Thoracic aorta (tissue), 2 donors: ENCODE measurements at regions not wholly inside any gene's neighbourhood (a gene's known extent, or its start where the extent isn't known, plus 50 kb on each side); places are given as distances from the start of the nearest gene placed in this dataset.

Experiments used
- ATAC-seq: fragments of 150-250 bp; one replicate; pipeline ENCODE4 v1.8.0; 2017; ENCODE audit warnings: low read depth; ENCODE audit not compliant: insufficient number of reproducible peaks, low FRiP score
- DNase-seq: peaks from one replicate; pipeline ENCODE4 v3.0.0-alpha.2; 2020; ENCODE audit warnings: low spot score
- H3K27ac ChIP-seq, 2 donors: fragments of 200-600 bp; sonication (generic); 1 replicate in 1 of 2; 2 replicates in 1 of 2; pipeline ENCODE4 v1.5.1; 2016; ENCODE audit warnings: mild to moderate bottlenecking in 2 of 2, moderate library complexity in 2 of 2
- H3K27me3 ChIP-seq: fragments of 200-600 bp; sonication (generic); replicated peaks from 2 replicates; pipeline ENCODE4 v1.6.0; 2016; ENCODE audit warnings: mild to moderate bottlenecking; ENCODE audit not compliant: insufficient read depth
- H3K36me3 ChIP-seq: fragments of 200-600 bp; sonication (generic); one replicate; pipeline ENCODE4 v1.5.1; 2016
- H3K4me1 ChIP-seq, 2 donors: fragments of 200-600 bp; sonication (generic); 1 replicate in 1 of 2; 2 replicates in 1 of 2; pipeline versions ENCODE4 v1.5.1 to v1.6.0; 2016; ENCODE audit warnings: low read depth in 2 of 2, mild to moderate bottlenecking in 1 of 2; ENCODE audit not compliant: control insufficient read depth in 1 of 2
- H3K4me3 ChIP-seq: fragments of 200-600 bp; sonication (generic); 2 replicates; pipeline ENCODE4 v1.5.1; 2016; ENCODE audit warnings: mild to moderate bottlenecking
- H3K9me3 ChIP-seq: fragments of 200-600 bp; sonication (generic); 2 replicates; pipeline ENCODE4 v1.5.1; 2016
- CTCF ChIP-seq: fragments of 200-600 bp; sonication (generic); IDR thresholded peaks from one replicate; pipeline ENCODE4 v1.5.1; 2019; ENCODE audit warnings: antibody characterized with exemption

- no peak overlapping the region for H3K27ac ChIP-seq
- no peaks in the 10 kb centered on the region for H3K27me3 ChIP-seq
- H3K4me1 ChIP-seq, result no peaks in the 10 kb centered on the region
- DNase-seq (no peak), ATAC-seq (no peak)
- no peaks in the 10 kb centered on the region for H3K9me3 ChIP-seq
- no peak for TF ChIP-seq CTCF
- no peak overlapping the region for H3K4me3 ChIP-seq
- no peaks in the 10 kb centered on the region for H3K36me3 ChIP-seq
These were observed 73.3 kb upstream of the LRIG1 start for GRCh38 chr3:66574091-66574490.

GRCh38 chr3:66577426-66578203 lies 76.8 kb upstream of the LRIG1 start:
- ATAC-seq, result no peak

GRCh38 chr3:66581256-66581655 lies 80.4 kb upstream of the LRIG1 start:
- ATAC-seq (no peak), DNase-seq (no peak)
- Histone ChIP-seq H3K36me3 (no peaks in the 10 kb centered on the region), H3K4me1 (no peaks in the 10 kb centered on the region), H3K27me3 (no peaks in the 10 kb centered on the region), H3K9me3 (no peaks in the 10 kb centered on the region), H3K4me3 (no peak overlapping the region), H3K27ac (no peak overlapping the region)
- no peak for TF ChIP-seq CTCF

More at GRCh38 chr3:66577426-66578203, 76.8 kb upstream of the LRIG1 start:
- no peak for TF ChIP-seq CTCF
- Histone ChIP-seq H3K36me3 (no peaks in the 10 kb centered on the region), H3K4me1 (no peaks in the 10 kb centered on the region), H3K27ac (no peak overlapping the region), H3K9me3 (no peaks in the 10 kb centered on the region), H3K27me3 (no peaks in the 10 kb centered on the region), H3K4me3 (no peak overlapping the region)
- DNase-seq, result no peak

- Histone ChIP-seq H3K4me1 (no peaks in the 10 kb centered on the region), H3K4me3 (no peak overlapping the region), H3K27me3 (no peaks in the 10 kb centered on the region), H3K9me3 (no peaks in the 10 kb centered on the region), H3K36me3 (no peaks in the 10 kb centered on the region), H3K27ac (no peak overlapping the region)
- DNase-seq (no peak), ATAC-seq (no peak)
- no peak for TF ChIP-seq CTCF
These were observed 82.0 kb upstream of the LRIG1 start for GRCh38 chr3:66582721-66583423.

GRCh38 chr3:66583424-66584040 lies 82.7 kb upstream of the LRIG1 start:
- Histone ChIP-seq H3K36me3 (no peaks in the 10 kb centered on the region), H3K4me3 (no peak overlapping the region)

More at GRCh38 chr3:66583424-66584040, 82.7 kb upstream of the LRIG1 start:
- no peak for TF ChIP-seq CTCF
- Histone ChIP-seq H3K27me3 (no peaks in the 10 kb centered on the region), H3K9me3 (no peaks in the 10 kb centered on the region), H3K4me1 (no peaks in the 10 kb centered on the region), H3K27ac (no peak overlapping the region)
- DNase-seq, result no peak
- no peak for ATAC-seq
